GM19395 (cell line): ENCODE measurements at regions not wholly inside any gene's neighbourhood (a gene's known extent, or its start where the extent isn't known, plus 50 kb on each side); places are given as distances from the start of the nearest gene placed in this dataset.
A peak's percentile ranks its signal among the peaks of the same experiment; 100 is the strongest.

ENCODE experiments used
- ATAC-seq: cut with Tn5 transposase; IDR thresholded peaks from one replicate; pipeline ENCODE4 v1.9.1; 2021; ENCODE audit warnings: mild to moderate bottlenecking, moderate library complexity; ENCODE audit not compliant: unreplicated experiment

DNA sequence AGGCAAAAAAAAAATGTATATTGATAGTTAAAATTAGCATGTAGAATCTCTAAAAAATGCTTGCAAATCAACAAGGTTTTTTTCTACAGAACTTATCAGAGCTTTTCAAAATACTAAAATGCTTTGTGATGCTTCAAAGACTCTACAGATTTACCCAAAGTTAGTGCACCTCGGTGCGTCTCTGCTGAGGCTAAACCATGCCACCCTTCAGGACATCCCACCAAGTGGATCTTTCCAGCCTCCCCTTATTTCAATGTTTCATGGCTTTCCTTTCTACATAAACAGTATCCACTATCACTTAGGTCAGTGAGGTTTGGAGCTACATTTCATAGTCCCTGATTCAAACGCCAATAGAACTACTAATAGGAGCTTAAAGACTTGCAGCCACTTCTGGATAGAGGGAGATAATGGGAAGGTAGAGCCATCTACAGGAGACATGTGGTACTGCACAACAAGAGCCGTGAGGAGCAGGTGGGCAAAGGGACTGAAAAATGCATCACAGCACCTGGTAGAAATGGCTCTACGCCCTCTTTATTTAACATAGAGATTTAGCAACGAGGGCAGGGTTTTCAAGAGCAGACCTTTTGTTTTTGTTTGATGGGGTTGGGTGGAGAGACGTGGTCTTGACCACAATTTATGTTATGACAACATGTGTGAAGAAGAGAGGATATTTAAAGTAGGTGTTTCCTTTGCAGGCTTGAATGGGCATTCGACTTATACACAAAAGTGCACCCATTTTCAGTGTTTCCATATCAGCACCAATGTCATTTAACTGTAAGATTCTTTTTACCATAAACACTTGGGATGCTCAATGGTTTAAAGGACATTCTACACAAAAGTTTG, 56.1 kb upstream of the SLC35G4 start:
- ATAC-seq = peak; percentile 77

DNA sequence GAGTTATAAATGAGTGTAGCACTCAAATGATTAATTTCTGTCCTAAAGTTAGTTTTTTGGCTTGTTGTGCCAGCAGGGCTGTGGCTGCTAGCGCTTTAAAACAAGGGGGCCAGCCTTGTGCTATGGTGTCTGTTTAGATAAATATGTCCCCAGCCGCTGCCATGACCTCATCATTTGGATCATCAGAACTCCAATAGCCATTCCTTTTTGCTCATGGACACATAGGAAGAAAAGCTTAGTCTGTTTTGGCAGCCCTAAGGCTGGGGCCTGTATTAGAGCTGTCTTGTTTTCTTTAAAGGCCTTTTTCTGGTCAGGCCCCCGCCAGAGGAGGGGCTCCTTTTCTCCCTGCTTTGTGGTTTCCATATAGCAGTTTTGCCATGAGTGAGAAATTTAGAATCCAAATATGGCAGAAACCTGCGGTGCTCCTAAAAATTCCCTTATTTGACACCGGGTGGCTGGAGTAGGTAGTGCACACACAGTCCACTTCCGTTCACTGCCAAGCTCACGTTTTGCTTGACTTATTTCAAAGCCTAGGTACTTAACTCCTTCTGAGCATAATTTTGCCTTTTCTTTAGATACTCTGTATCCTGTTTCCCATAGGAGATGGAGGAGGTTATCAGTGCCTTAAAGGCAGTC, 60.4 kb upstream of the SLC35G4 start:
- ATAC-seq = no peak

DNA sequence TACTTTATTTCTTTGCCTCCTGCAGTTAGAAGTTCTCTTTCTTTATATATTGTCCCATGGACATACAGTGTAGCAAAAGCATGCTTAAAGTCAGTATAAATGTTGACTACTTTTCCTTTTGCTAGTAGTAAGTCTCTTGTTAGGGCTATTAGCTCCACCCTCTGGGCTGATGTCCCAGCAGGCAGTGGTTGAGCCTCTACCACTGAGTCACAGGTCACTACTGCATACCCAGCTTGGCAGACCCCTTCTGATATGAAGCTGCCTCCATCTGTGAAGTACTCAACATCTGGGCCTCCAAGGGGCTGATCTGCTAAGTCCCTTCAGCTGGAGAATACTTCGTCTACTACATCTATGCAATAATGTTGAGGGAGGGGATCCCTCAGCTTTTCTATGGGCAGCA, 61.0 kb upstream of the SLC35G4 start:
- no peak for ATAC-seq

DNA sequence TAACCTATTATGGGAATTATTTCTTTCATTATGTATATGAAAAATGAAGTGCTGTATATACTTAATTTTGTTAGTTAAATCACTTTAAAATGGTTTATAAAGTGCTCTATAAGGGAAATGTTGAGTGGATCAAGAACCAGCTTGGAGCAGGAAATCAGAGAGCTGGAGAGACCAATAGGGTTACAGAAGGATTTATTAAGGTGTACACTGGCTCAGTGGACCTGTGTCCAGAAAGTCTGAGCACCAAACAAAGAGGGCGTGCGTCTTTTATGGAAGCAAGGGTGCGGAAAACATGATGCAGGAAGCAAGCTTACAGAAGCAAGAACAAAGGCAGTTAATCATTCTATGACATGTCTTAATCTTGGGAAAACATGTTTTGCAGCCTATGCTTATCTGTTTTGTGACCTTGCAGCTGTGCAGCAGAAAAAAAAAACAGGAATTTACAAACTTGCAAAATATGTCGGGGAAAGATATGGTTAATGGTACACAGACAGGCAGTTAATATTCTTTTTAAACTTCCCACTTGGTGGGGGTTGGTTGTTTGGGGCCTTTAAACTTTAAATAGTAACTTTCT, 65.2 kb upstream of the SLC35G4 start:
- ATAC-seq = no peak

DNA sequence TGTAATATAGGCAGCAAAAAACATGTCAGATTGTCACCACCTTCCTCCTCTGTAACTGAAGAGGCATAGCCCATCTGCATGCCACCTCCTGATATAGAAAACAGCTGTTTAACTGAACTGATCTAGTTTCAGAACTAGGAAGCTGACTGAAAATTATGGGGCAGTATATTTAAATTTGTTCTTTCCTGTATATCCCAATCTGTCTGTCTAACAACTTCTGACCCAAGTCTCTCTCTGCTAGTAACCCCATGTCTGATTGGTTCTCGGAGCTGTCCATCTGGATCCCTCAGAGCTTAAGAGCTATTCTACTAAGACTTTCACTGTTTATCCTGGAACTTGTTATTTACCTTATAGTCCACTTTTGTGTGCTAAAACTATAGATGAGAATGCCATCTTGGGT, 68.2 kb upstream of the SLC35G4 start:
- ATAC-seq = no peak

DNA sequence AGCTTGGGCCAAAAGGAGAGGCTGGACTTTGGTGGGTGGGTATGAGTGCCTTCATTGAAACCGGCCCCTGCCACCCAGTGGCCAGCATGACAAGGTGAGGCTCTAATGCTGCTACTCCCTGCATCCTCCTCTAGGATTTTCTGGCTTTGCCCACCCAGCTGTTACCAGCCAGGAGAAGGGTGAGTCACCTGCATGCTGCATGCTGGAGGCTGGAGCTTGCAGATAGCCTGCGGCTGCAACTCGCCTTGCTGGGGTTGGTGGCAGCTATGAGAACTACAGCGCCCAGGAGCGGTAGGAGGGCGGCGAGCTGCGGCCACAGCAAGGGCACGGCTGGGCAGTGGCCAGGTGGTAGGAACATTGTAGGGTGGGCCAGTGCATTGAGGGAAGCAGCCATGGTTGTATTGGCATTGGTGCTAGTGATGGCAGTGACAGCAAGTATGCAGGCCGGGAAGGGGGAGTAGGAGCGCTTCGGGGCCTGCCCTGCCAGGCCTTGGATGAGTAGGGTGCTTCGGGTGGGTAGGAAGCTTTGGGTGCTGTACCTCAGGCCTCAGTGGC, 75.4 kb upstream of the SLC35G4 start:
- ATAC-seq = no peak

DNA sequence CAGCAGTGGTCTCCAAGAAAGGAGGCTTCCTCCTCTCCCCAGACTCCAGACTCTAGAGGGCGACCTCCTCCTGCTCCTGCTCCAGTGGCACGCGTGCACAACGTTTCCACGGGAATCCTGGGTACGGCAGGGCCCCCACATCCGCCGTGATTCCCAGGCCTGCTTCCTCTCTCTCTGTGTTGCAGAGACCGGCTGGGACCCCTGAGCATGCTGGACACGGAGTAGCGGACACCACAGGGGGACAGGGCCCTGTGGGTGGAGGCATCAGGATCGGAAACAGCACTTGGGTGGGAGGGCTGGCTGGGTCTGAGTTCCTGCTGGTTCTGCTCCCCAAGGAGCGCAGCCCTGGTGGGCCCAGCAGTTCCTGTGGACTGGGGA, 75.9 kb upstream of the SLC35G4 start:
- ATAC-seq = no peak

DNA sequence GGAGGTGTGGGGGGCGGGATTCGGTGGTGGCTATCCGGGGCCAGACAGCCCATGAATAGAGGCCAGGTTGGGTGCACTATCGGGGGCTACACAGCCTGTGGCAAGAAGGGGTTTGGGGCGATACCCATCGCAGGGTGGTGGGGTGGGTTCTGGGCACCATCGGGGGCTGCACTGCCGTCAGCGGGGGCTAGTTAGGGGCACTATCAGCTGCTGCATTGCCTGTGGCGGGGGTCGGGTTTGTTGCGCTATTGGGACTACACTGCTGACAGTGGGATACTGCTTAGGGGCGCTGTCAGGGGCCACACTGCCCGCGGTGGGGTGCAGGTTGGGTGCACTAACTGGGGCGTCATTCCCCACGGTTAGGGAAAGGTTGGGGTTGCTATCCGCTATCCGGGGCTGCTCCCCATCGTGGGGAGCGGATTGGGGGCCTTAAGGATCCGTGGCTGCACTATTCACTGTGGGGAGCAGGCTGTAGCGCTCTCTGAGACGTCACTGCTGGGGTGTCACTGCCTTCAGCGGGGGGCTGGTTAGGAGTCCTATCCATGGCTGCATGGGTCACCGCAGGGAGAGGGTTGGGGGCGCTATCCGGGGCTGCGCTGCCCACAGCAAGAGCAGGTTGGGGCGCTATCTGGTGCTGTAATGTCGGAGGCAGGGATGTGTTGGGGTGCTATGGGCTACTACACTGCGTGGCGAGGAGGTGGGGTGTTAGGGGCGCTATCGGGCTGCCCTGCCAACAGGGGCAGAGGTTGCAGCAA, 76.5 kb upstream of the SLC35G4 start:
- no peak for ATAC-seq

DNA sequence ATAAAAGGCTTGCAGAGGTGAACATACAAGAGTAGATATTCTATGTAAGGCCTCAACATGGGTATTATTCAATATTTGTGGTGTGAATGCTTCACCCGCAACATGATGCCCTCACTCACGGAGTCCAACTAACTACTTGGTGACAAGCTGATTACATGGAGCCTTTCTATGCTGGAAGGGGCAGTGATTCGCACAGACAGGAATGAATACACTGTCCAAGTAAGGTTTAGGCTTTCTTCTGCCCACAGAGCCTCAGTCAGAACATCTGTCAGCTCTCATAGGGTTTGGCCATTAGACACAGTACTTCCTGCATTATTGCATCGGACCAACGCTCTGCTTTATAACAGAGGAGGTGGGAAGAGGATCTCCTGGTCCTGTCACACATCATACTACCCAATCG, 80.3 kb upstream of the SLC35G4 start:
- ATAC-seq = no peak

DNA sequence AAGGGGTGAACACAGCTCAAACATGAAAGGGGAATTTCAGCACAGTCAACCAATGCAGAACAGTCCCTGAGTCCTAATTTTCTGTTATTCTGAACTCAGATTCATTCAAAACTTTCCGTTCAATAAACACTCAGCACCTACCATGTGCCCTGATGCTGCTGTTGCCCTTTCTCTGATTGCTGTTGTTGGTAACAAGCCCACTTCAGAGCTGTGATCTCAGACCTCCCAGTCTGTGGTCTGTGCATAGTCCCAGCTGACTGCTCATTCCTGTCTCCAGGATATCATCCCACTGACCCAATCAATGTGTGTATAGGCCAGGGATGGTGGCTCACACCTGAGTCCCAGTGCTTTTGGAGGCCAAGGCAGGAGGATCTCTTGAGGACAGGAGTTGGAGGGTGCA, 82.7 kb upstream of the SLC35G4 start:
- ATAC-seq = no peak

DNA sequence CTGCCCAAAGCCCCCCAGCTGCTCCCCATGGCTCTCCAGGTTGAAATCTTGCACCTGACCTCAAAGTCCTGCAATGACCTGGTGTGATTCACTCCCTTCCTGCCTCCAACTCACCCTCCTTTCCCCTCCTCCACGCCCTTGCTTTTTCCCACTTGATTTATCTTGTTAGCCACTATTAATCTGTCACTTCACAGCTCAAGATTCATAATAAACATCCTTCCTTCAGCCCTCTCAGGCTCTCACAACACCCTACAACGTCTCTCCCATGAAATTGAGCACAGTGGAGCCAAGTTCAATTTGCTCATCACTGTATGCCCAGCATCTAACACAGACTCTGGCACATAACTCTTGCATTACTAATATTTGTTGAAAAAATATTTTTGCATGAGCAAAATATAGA, 85.6 kb upstream of the SLC35G4 start:
- ATAC-seq = no peak

DNA sequence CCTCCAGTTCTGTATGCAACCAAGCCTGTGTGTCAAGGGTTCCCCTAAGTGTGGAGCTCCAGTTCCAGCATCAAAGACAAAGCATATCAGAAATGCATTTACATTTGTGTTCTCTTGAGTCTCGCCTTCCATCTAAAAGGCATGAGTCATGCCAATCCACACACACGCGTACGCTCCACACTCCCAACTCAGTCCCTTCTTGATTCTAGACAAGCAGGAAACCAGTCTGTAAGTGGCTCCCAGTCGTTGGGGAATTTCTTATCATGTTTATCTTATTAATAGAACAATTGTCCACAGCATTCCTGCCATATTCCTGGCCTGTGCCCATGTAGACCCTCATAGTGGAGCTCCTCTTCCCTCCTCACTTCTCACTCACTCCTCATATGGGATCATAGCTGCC, 86.4 kb upstream of the SLC35G4 start:
- no peak for ATAC-seq

DNA sequence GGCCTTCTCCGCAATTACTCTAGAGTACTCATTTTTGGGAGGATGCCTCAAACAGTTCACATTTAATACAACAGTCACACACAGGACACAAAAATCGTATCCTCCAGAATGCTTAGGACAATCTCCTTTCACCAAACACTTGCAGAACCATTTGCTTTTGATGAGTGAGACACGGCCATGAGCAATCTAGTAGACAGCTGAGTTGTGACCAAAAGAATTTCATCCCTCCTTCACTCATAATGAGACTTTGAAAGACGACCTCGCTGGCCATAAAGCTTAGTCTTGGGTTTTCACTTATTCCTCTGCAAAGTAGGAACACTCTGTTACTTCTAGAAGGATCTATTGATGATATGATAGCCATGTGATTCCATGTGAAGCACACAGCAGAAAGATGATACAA, 87.5 kb upstream of the SLC35G4 start:
- no peak for ATAC-seq

DNA sequence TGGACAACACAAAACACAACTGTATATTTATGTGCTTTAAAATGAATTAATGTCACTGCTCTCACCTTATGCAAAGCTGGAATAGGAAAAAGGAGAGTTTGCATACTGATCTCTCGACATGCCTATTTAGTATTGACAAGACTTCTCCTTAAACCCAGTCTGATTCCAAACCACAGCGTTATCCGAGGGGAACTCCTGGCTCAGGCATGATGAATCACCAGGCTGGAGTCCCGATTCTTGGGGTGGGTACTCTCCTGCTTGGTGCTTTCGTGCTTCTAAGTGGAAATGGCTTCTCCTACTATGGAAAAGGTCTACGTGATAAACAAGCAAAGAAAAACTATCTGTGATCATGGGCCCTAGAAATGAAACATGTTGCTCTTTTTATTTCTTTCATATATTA, 88.9 kb upstream of the SLC35G4 start:
- no peak for ATAC-seq

DNA sequence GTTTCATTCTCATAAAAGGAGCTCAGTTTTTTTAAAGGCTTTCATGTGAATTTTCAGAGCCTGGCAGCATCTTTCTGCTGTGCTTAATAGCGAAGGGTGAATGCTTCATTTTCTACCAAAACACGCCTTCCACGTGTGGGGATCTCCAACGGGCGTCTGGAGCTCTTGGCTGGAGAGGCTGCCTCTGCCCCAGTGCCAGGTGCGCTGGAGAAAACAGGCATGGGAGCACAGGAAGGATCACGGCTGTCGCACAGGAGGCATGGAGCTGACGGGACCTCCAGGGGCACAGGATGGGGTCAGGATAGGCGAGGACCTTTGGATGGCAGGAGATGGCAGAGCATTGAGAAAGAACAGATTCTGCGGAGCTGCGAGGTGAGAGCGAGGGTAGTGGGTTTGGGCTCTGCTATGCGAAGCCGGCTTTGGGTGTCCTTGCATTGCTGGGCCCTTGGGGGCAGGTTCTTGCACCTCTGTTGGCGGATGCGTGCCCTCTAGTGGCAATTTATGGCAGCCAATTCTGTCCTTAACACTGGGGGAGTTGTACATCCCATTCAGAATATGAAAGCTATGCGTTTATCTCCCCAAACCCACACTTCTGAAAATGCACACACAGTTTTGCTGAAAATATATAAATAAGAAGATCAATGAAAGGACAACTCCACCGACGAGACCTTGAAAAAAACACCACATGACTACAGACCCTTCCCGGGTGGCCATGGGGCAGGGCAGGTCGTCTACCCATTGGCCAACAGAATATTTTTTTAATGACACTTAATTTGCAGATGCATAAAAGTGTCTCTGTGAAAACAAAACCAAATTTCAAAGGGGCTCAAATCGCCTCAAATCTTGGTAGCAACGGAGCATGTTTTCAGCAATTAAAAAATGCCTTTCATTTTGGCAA, 90.4 kb upstream of the SLC35G4 start:
- ATAC-seq = peak; percentile 90

DNA sequence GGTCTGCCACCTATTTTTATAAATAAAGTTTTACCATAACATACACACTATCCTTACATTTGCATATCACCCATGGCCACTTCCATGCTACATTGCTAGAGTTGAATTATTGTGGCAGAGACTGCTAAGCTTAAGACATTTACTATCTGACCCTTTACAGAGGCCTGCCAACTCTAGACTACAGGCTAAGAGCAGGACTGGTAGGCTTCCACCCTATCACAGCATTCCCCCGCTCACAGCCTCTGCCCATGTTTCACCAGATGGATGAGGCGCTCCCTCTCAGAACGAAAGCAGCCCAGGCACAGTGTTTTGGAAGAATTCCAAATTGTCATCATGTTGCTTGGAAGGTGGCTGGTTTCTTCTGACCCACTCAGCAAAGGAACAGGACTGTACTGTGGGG, 91.7 kb upstream of the SLC35G4 start:
- no peak for ATAC-seq

DNA sequence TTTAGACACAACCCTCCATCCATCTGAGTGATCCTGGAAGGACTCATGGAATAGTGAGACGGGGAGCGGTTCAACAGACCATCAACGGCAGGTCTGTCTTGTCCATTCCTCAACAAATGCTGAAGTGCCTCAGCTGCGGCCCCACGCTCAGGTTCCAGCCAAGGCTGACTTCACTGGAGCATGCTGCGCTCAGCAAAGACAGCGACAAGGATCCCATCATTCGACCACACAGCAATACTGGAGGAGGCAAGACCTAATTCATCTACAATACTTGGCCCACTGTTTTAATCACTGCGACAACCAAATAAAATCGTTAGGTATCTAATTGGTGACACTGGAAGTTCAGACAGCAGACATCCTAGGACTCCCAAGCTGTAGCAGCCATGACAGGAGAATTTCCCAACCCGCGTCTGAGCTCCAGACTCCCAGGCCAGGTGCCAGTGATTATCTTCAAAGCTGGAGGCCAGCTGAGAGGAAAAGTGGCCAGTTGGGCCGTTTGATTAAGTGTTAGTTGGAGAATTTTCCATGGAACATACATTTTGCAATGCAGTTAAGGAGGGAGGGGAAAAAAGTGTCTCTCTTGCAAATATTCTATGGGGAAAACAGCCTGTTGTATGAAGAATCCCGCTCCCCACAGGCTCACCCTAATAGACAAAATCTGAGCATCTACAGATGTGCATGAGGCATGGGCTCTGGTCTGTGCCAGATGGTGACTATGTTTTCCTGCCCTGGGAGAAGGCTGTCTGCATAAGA, 92.5 kb upstream of the SLC35G4 start:
- no peak for ATAC-seq

DNA sequence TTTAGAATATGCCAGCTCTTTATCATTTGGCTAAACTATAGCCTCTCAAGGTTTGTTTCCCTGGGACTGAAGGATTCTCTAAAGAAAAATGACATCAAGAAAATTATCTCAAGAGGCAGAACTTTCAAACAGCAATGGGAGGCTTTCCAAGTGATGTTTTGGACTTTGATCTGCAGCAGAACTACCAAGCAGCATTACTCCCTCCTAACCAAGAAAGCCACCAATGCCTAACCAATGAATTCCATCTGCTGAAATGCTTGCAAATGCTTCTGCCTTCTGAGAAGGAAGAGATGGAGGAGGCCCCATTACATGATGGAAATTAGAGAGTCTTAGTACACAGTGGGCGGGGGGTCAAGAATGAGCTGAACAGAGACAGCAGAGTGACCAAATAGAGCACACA, 95.1 kb upstream of the SLC35G4 start:
- ATAC-seq = no peak
